GM04503 (cell line): ENCODE measurements at regions not wholly inside any gene's neighbourhood (a gene's known extent, or its start where the extent isn't known, plus 50 kb on each side); places are given as distances from the start of the nearest gene placed in this dataset.
"Not testable (repeated sequence)": the region's sequence is repeated elsewhere in the genome, so short reads cannot be mapped to it uniquely, and the experiment has no call there.

Experiments
- DNase-seq: peaks from one replicate; pipeline ENCODE4 v3.0.0-alpha.2; 2012; ENCODE audit warnings: low read depth

- DNase-seq = no peak
Measured at GRCh38 chr5:8811581-8811980, 734.3 kb downstream of the SEMA5A start.

- no peak for DNase-seq
Measured at GRCh38 chr5:8813180-8813579, 732.7 kb downstream of the SEMA5A start.

DNA sequence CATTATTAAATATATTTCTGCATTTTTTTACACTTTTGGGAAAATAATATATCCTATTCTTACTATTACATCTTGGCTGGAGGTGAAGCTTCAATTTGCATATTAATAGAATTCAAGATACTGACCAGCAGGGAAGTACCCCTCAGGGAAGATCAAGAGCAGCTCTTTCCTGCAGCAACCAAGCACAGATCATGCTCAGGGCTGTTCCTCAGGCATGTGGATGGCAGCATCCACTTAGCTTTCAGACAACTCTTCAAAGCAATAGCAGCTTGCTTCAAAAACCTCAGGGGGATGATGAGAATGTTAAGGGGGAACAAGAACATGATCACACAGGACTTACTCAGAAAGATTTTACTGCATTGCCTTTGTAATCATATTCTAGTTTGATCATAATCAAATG lies 731.8 kb downstream of the SEMA5A start:
- DNase-seq = no peak

DNA sequence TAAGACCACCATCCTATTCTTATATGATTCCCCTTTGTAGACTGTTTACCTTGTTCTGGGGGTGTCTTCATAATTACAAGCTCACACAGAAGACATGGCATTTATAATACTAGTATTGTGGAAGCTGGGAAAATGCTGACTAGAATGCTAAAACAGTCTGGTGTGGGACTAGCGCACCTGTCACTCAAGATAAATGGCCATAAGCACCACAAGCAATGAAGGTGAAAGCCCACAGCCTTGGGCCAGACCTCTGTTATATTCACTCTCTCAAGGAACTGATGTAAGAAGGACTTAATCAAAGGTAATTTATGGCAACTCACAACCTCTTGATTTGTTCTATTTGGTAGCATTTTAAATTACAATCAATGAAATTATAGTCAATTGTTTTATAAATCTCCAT lies 721.5 kb downstream of the SEMA5A start:
- no peak for DNase-seq

- DNase-seq = no peak
Measured at GRCh38 chr5:8825139-8825757, 720.6 kb downstream of the SEMA5A start.

DNA sequence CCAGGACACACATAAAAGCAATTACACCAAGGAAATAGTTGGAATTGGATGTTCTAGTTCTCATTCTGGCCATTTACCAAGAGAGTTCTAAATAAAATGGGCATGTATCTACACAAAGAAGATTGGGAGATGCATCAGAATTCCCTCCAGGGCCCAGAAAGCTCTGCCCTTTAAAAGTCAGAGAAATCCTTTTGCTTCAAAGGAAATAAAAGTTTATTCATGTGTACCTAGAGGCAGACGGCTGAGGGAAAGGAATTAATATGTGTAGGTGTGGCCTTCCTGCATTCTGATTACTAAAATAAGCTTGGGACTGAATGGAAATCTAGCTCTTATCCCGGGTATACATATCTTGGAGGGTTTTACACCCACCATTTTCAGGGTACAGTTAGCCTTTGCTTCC lies 719.4 kb downstream of the SEMA5A start:
- DNase-seq = no peak

DNA sequence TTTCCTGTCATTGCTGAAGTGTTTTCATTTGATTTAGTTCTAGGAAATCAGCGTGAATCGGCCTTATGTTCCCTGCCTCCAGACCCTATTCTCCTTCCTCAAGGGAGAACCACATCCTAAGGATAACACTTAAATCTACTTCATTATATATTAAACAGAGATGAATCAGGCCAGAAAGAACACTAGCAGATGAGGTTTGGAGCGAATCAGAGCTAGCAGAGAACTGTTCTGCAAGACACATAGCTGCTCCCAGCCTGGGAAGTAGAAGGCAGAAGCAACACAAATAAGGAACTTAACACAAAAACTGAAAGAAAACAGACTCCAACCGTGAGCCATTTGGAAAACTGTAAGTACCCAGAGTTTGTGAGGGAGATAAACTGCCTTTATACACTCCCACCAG lies 718.2 kb downstream of the SEMA5A start:
- no peak for DNase-seq

GRCh38 chr5:8828596-8829322 lies 717.1 kb downstream of the SEMA5A start:
- DNase-seq = no peak

- peak; percentile 97 for DNase-seq
Measured at GRCh38 chr5:8829323-8830029, 716.4 kb downstream of the SEMA5A start.

GRCh38 chr5:8831251-8831650 lies 714.6 kb downstream of the SEMA5A start:
- DNase-seq = no peak

- no peak for DNase-seq
Measured at GRCh38 chr5:8831854-8832253, 714.0 kb downstream of the SEMA5A start.

- DNase-seq = no peak
Measured at GRCh38 chr5:8839361-8840055, 706.4 kb downstream of the SEMA5A start.

DNA sequence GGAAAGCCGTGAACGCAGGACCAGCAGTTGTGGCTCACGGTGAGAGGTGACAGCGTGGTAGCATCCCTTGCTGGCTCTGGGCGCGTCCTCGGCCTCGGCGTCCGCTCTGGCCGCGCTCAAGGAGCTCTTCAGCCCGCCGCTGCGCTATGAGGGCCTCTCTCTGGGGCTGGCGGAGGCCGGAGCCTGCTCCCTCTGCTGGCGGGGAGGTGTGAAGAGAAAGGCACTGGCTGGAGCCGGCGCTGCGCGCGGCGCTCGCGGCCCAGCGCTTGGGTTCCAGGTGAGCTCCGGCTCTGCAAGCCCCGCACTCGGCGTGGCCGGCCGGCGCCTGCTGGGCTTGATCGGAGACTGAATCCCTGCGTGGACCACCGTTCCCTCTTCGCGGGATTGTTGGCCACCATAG lies 705.6 kb downstream of the SEMA5A start:
- no peak for DNase-seq

DNA sequence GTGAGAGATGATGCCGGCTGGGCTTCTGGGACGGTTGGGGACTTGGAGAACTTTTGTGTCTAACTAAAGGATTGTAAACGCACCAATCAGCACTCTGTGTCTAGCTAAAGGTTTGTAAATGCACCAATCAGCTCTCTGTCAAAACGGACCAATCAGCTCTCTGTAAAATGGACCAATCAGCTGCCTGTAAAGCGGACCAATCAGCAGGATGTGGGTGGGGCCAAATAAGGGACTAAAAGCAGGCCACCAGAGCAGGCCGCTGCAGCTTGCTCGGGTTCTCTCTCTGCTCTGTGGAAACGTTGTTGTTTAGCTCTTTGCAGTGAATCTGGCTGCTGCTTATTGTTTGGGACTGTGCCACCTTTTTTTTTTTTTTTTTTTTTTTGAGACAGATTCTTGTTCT lies 705.1 kb downstream of the SEMA5A start:
- not testable (repeated sequence) for DNase-seq

DNA sequence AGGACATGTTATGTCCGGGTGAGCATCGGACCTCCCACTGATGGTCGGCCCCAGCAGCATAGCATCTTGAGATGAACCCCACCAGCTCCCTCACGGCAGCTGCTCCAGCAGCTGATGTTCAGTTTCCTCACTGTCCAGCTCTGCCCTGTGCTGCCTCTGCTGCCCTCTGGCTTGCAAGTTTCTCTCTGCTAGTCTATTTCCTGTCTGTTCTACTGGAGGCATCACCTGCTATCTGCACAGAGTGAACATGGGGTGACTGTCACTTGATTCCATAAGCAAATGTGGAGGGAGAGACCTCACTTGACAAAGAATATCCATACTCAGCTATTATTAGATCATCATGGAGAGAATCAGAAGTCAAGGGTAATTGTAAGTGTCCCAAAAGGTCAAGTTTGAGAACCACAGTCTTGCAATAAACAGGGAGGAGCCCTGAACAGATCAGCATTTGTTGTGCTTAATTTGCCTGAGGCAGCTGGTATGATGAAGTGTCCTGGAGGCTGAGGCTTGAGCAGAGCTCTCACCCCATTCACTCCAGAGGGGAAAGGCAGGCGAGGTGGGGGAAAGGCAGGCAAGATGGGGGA lies 702.8 kb downstream of the SEMA5A start:
- no peak for DNase-seq

- peak; percentile 71 for DNase-seq
Measured at GRCh38 chr5:8843771-8844170, 702.1 kb downstream of the SEMA5A start.

GRCh38 chr5:8844206-8844605 lies 701.7 kb downstream of the SEMA5A start:
- DNase-seq = no peak

DNA sequence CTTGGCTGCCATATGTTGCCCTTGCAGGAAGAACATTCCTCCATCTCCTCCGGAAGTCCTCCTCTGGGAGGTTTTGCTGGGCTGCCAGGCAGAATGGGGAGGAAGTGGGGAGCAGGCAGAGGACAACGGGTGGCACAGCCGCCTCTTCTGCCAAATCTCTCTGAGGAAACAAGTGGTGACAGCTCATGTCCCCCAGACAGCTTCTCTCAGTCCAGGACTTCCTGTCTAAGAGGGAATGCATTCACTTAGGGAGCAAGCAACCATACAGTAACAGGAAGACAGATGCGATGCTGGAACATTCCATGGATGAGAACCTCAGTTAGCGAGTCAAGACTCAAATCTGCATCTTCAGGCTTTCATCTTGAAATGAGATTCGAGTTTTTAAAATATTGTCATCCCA lies 701.0 kb downstream of the SEMA5A start:
- no peak for DNase-seq

DNA sequence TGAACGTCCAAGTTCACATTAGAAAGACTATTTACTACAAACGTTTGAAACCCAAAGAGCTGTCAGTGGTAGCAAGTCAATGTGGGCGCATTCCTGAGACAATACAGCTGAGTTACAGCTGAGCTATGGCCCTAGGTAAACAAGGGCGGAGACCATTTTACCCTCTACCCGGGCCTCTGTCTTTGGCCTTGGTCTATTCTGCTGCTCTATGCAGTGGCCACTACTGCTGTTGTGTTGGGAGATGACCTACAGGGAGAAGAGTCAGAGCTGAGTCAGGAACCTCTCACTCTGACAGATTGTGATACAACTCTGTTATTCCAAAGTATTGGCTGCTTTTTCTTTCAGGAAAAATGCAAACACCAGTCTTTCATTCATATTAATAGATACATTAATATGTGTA lies 700.6 kb downstream of the SEMA5A start:
- DNase-seq = no peak

- no peak for DNase-seq
Measured at GRCh38 chr5:8848366-8848765, 697.5 kb downstream of the SEMA5A start.

DNA sequence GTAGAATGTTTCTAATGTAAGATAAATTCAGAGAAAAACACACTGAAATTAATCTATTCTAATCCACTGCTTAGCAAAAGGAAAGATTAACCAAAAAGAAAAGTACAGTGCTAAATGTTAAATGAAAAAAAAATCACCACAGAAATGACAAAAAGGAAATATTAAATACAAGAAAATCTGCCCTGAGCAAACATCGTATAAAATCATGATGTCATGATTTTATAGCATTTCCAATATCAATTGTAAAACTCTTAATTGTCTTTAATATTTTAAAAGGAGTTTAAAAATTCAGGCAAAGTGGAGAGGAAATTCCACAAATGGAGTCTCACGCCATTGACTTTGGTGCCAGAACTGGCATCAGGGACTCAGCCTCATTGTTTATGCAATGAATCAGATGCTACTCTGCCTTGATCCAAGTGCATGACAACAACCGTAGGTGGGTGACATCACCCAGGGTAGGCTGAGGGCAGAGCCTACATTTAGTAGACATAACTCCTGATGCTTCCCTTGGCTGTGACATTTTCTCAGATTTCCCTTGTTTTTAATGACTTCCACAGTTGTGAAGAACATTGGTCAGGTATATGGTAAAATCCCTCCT lies 696.8 kb downstream of the SEMA5A start:
- DNase-seq = peak; percentile 65

DNA sequence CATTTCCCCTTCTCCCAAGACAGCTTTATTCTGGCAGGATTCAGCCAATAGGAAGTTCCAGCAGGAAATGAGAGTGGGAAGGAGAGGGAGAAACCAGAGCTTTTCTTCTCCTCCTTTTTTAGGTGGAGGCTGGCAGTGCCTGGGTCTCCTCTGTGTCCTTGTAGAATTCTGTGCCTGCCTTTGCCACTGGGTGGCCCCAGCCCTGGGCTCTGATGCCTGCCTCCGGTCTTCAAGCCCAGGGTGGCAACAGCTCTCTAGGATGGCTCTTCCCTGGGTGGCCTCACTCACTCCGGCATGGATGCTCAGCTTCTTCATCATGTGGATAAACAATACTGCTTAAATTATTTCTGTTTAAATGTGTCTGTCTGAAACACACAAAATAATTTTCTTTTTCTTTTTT lies 694.8 kb downstream of the SEMA5A start:
- DNase-seq = no peak
